Cardiac muscle cell (in vitro differentiated cells and primary cell): ENCODE measurements at regions not wholly inside any gene's neighbourhood (a gene's known extent, or its start where the extent isn't known, plus 50 kb on each side); places are given as distances from the start of the nearest gene placed in this dataset.
A peak's percentile ranks its signal among the peaks of the same experiment; 100 is the strongest.

Experiments
- DNase-seq, 2 donors: peaks; one replicate each; pipeline versions ENCODE4 v3.0.0 to v3.0.0-alpha.2; 2010 to 2017; ENCODE audit warnings: low read depth in 1 of 2, low spot score in 1 of 2
- H3K27ac ChIP-seq: fragments of 200-600 bp; sonication (generic); 2 replicates; pipeline ENCODE4 v1.5.1; 2016
- H3K27me3 ChIP-seq: fragments of 200-600 bp; sonication (generic); 2 replicates; pipeline ENCODE4 v1.6.0; 2016; ENCODE audit warnings: control low read depth
- H3K36me3 ChIP-seq: fragments of 200-600 bp; sonication (generic); 2 replicates; pipeline ENCODE4 v1.5.1; 2016; ENCODE audit warnings: control low read depth
- H3K4me1 ChIP-seq: fragments of 200-600 bp; sonication (generic); 2 replicates; pipeline ENCODE4 v1.8.1; 2017; ENCODE audit warnings: low read depth, mild to moderate bottlenecking, mixed run types
- H3K4me3 ChIP-seq: fragments of 200-600 bp; sonication (generic); 2 replicates; pipeline ENCODE4 v1.5.1; 2016; ENCODE audit warnings: mild to moderate bottlenecking
- H3K9me3 ChIP-seq: fragments of 200-600 bp; sonication (generic); 2 replicates; pipeline ENCODE4 v1.5.1; 2017; ENCODE audit warnings: low read depth, mild to moderate bottlenecking, control low read depth
- CTCF ChIP-seq: IDR thresholded peaks from 2 replicates; pipeline ENCODE4 v1.5.1; 2012; ENCODE audit warnings: low read depth, mild to moderate bottlenecking, low read length

GRCh38 chr11:127496165-127496564, 495.6 kb upstream of the KIRREL3 start:
- Histone ChIP-seq H3K9me3 (no peaks in the 10 kb centered on the region), H3K36me3 (no peaks in the 10 kb centered on the region), H3K27me3 (no peaks in the 10 kb centered on the region), H3K27ac (no peak overlapping the region), H3K4me1 (no peaks in the 10 kb centered on the region), H3K4me3 (no peak overlapping the region)
- DNase-seq: no peak
- no peak for TF ChIP-seq CTCF

DNA sequence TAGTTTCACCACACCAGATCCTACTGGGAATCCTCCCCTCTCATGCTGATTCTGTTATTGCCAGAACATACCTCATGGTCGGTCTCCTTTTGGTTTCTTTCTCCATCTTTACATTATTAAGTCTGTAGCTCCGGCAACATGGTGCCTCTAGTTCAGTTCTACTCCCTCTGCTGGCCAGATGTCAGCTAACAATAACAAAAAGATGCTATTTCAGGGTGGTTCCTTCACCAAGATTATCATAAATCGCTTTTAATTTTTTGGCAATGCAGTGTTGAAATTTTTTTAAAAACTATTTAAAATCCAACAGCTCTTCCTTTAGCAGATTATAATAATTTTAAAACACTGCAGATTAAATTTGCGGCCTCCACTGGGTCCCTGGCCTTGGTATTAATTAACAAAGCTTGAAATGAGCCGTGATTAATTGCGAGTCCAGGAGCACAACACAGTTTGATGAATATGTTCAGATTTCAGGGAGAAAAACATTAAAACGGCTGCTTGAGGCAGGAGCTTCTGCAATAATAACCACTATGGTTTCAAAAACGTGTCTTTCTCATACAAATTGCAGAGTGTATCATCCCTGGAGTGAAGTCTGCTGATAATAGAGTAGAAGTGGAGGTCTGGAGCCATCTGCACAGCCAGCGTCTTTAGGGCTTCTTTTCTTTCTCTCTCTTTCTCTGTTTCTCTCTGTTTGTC, 492.9 kb upstream of the KIRREL3 start:
- peak; percentile 0 to 29 for DNase-seq
- Histone ChIP-seq H3K27ac (no peak overlapping the region), H3K4me3 (no peak overlapping the region), H3K4me1 (no peaks in the 10 kb centered on the region), H3K36me3 (no peaks in the 10 kb centered on the region), H3K27me3 (no peaks in the 10 kb centered on the region), H3K9me3 (no peaks in the 10 kb centered on the region)
- TF ChIP-seq CTCF: no peak

- no peak for DNase-seq
- Histone ChIP-seq H3K4me1 (no peaks in the 10 kb centered on the region), H3K27ac (no peak overlapping the region), H3K36me3 (no peaks in the 10 kb centered on the region), H3K4me3 (no peak overlapping the region), H3K9me3 (no peaks in the 10 kb centered on the region), H3K27me3 (no peaks in the 10 kb centered on the region)
- TF ChIP-seq CTCF: no peak
These were observed 491.5 kb upstream of the KIRREL3 start for GRCh38 chr11:127492029-127492428.

- Histone ChIP-seq H3K36me3 (no peaks in the 10 kb centered on the region), H3K4me1 (no peaks in the 10 kb centered on the region), H3K4me3 (no peak overlapping the region), H3K27ac (no peak overlapping the region), H3K27me3 (no peaks in the 10 kb centered on the region), H3K9me3 (no peaks in the 10 kb centered on the region)
- TF ChIP-seq CTCF: no peak
- no peak for DNase-seq
These were observed 491.0 kb upstream of the KIRREL3 start for GRCh38 chr11:127491589-127491988.

GRCh38 chr11:127490896-127491295, 490.3 kb upstream of the KIRREL3 start:
- no peak overlapping the region for H3K27ac ChIP-seq
- DNase-seq: no peak
- TF ChIP-seq CTCF: no peak
- no peaks in the 10 kb centered on the region for H3K27me3 ChIP-seq
- no peak overlapping the region for H3K4me3 ChIP-seq
- no peaks in the 10 kb centered on the region for H3K36me3 ChIP-seq
- H3K9me3 ChIP-seq: no peaks in the 10 kb centered on the region
- H3K4me1 ChIP-seq: no peaks in the 10 kb centered on the region
